Neural cell (in vitro differentiated cells): ENCODE measurements at regions not wholly inside any gene's neighbourhood (a gene's known extent, or its start where the extent isn't known, plus 50 kb on each side); places are given as distances from the start of the nearest gene placed in this dataset.

ENCODE experiments used
- EP300 ChIP-seq: fragments of 450-650 bp; conservative IDR thresholded peaks from 2 replicates; pipeline ENCODE4 v1.6.1; 2014; ENCODE audit warnings: antibody characterized with exemption, mild to moderate bottlenecking, moderate library complexity; ENCODE audit not compliant: poor library complexity, severe bottlenecking
- EZH2 ChIP-seq: fragments of 200-600, 300-800 bp; shearing (Covaris generic), sonication (generic); IDR thresholded peaks from 2 replicates; pipeline ENCODE4 v1.6.1; 2014; ENCODE audit warnings: antibody characterized with exemption, low read length, borderline replicate concordance, mild to moderate bottlenecking; ENCODE audit not compliant: insufficient read depth, poor library complexity, severe bottlenecking
- MXI1 ChIP-seq: fragments of 450-650 bp; conservative IDR thresholded peaks from 2 replicates; pipeline ENCODE4 v1.6.1; 2014; ENCODE audit warnings: antibody characterized with exemption, mild to moderate bottlenecking; ENCODE audit not compliant: poor library complexity, severe bottlenecking
- POLR2AphosphoS5 ChIP-seq: IDR thresholded peaks from 2 replicates; pipeline ENCODE4 v1.6.1; 2012
- RAD21 ChIP-seq: fragments of 450-650 bp; conservative IDR thresholded peaks from 2 replicates; pipeline ENCODE4 v1.6.1; 2014; ENCODE audit warnings: antibody characterized with exemption, mild to moderate bottlenecking, moderate library complexity
- TAF1 ChIP-seq: IDR thresholded peaks from 2 replicates; pipeline ENCODE4 v1.6.1; 2012; ENCODE audit warnings: low read depth
- TF ChIP-seq, protein P1 (sequence below): fragments of 450-650 bp; IDR thresholded peaks from 2 replicates; pipeline ENCODE4 v1.5.1; 2014; ENCODE audit warnings: antibody characterized with exemption, mild to moderate bottlenecking, moderate library complexity; ENCODE audit not compliant: poor library complexity, severe bottlenecking

GRCh38 chr11:113562576-113562975 is 87.4 kb upstream of the DRD2 start:
- TF ChIP-seq EZH2 (no peak), POLR2AphosphoS5 (no peak), MXI1 (no peak), RAD21 (no peak), TAF1 (no peak), EP300 (no peak)
- TF ChIP-seq, protein P1, sequence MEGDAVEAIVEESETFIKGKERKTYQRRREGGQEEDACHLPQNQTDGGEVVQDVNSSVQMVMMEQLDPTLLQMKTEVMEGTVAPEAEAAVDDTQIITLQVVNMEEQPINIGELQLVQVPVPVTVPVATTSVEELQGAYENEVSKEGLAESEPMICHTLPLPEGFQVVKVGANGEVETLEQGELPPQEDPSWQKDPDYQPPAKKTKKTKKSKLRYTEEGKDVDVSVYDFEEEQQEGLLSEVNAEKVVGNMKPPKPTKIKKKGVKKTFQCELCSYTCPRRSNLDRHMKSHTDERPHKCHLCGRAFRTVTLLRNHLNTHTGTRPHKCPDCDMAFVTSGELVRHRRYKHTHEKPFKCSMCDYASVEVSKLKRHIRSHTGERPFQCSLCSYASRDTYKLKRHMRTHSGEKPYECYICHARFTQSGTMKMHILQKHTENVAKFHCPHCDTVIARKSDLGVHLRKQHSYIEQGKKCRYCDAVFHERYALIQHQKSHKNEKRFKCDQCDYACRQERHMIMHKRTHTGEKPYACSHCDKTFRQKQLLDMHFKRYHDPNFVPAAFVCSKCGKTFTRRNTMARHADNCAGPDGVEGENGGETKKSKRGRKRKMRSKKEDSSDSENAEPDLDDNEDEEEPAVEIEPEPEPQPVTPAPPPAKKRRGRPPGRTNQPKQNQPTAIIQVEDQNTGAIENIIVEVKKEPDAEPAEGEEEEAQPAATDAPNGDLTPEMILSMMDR = no peak
